ENCODE measurements at regions not wholly inside any gene's neighbourhood (a gene's known extent, or its start where the extent isn't known, plus 50 kb on each side); places are given as distances from the start of the nearest gene placed in this dataset.
A peak's percentile ranks its signal among the peaks of the same experiment; 100 is the strongest.

- DNase-seq: no peak
These were observed 54.6 kb downstream of the ARL4A start for GRCh38 chr7:12741951-12742575.

GRCh38 chr7:12746211-12746610, 58.8 kb downstream of the ARL4A start:
- no peak for DNase-seq

- no peak for DNase-seq
These were observed 60.4 kb downstream of the ARL4A start for GRCh38 chr7:12747687-12748306.

- DNase-seq: no peak
These were observed 61.6 kb downstream of the ARL4A start for GRCh38 chr7:12749069-12749468.

- no peak for DNase-seq
These were observed 62.3 kb downstream of the ARL4A start for GRCh38 chr7:12749746-12750145.

GRCh38 chr7:12751764-12752163, 64.3 kb downstream of the ARL4A start:
- no peak for DNase-seq

- DNase-seq: no peak
These were observed 66.7 kb downstream of the ARL4A start for GRCh38 chr7:12754179-12754578.

- no peak for DNase-seq
These were observed 69.4 kb downstream of the ARL4A start for GRCh38 chr7:12756821-12757220.

- no peak for DNase-seq
These were observed 70.0 kb downstream of the ARL4A start for GRCh38 chr7:12757443-12757842.

- DNase-seq: peak; percentile 74
These were observed 71.7 kb downstream of the ARL4A start for GRCh38 chr7:12759151-12759550.

- DNase-seq: no peak
These were observed 73.7 kb downstream of the ARL4A start for GRCh38 chr7:12761111-12761510.

- DNase-seq: no peak
These were observed 74.3 kb downstream of the ARL4A start for GRCh38 chr7:12761691-12762090.

GRCh38 chr7:12764458-12764891, 77.0 kb downstream of the ARL4A start:
- DNase-seq: no peak

GRCh38 chr7:12765431-12766100, 78.1 kb downstream of the ARL4A start:
- no peak for DNase-seq

- no peak for DNase-seq
These were observed 79.0 kb downstream of the ARL4A start for GRCh38 chr7:12766416-12766815.

GRCh38 chr7:12768948-12769347, 81.5 kb downstream of the ARL4A start:
- DNase-seq: no peak

GRCh38 chr7:12769444-12769843, 82.0 kb downstream of the ARL4A start:
- no peak for DNase-seq

GRCh38 chr7:12770227-12770975, 83.0 kb downstream of the ARL4A start:
- DNase-seq: no peak

GRCh38 chr7:12771378-12771877, 84.0 kb downstream of the ARL4A start:
- peak; percentile 83 for DNase-seq

- no peak for DNase-seq
These were observed 85.3 kb downstream of the ARL4A start for GRCh38 chr7:12772768-12773167.

- no peak for DNase-seq
These were observed 89.8 kb downstream of the ARL4A start for GRCh38 chr7:12777257-12777656.

GRCh38 chr7:12779947-12780346, 92.5 kb downstream of the ARL4A start:
- no peak for DNase-seq
